ENCODE measurements at regions not wholly inside any gene's neighbourhood (a gene's known extent, or its start where the extent isn't known, plus 50 kb on each side); places are given as distances from the start of the nearest gene placed in this dataset.
"Not testable (repeated sequence)": the region's sequence is repeated elsewhere in the genome, so short reads cannot be mapped to it uniquely, and the experiment has no call there.

GRCh38 chr5:32931438-32931837 is 220.3 kb downstream of the NPR3 start:
- H3K4me3 ChIP-seq (replicated peaks in 1 of 3; ENCODE audit: insufficient read depth in 1 of 3, low read depth in 2 of 3, low read length in 3 of 3); ATAC-seq; H3K27ac ChIP-seq (ENCODE audit: extremely low read length, insufficient read depth, low read length); H4K20me1 ChIP-seq (ENCODE audit: insufficient read depth, low read length); H3K9me3 ChIP-seq (ENCODE audit: low read length); BruUV-seq (replicated peaks); CTCF ChIA-PET (ENCODE audit: low intra/inter-chr PET ratio, low total read pairs); H3K4me1 ChIP-seq (ENCODE audit: insufficient read depth, low read length); intact Hi-C loops (cut with micrococcal nuclease; ENCODE audit: unreplicated experiment); POLR2A ChIA-PET; H3K9ac ChIP-seq (ENCODE audit: insufficient read depth, low read depth, low read length); DNase-seq (ENCODE audit: low spot score); H3K36me3 ChIP-seq (replicated peaks in 1 of 2; ENCODE audit: control insufficient read depth in 1 of 2, insufficient read depth in 2 of 2, low read length in 2 of 2); H3K27me3 ChIP-seq (ENCODE audit: control insufficient read depth in 1 of 2, insufficient read depth in 2 of 2, low read length in 2 of 2); H3K4me2 ChIP-seq (ENCODE audit: low read depth, low read length); H3K79me2 ChIP-seq (ENCODE audit: insufficient read depth, low read length); H2AFZ ChIP-seq (ENCODE audit: low read length); FAIRE-seq: not testable (repeated sequence)
- in situ Hi-C loops (cut with HindIII; ENCODE audit: extremely low pct_ligation_motif_present, low pct_unique_long_range_greater_than_20kb) = loop anchor here (25.0 kb wide), 2 partner anchors 219 to 481 kb away; partner anchors contain the start of gene NPR3
- WGBS (ENCODE audit: low lambda C conversion rate) = no CpG with 5 or more reads among the region's 1 CpG

- FAIRE-seq = no peak
- POLR2A ChIA-PET = no interaction called here
Measured at GRCh38 chr5:32932241-32932935, 221.3 kb downstream of the NPR3 start.

More at GRCh38 chr5:32932241-32932935, 221.3 kb downstream of the NPR3 start:
- Histone ChIP-seq H3K4me2 (ENCODE audit: low read depth, low read length) (no peak overlapping the region), H3K27ac (ENCODE audit: extremely low read length, insufficient read depth, low read length) (no peak overlapping the region), H3K79me2 (ENCODE audit: insufficient read depth, low read length) (no peaks in the 10 kb centered on the region), H3K9me3 (ENCODE audit: low read length) (no peaks in the 10 kb centered on the region), H3K36me3 (replicated peaks in 1 of 2; ENCODE audit: control insufficient read depth in 1 of 2, insufficient read depth in 2 of 2, low read length in 2 of 2) (no peaks in the 10 kb centered on the region), H3K4me1 (ENCODE audit: insufficient read depth, low read length) (no peaks in the 10 kb centered on the region), H3K9ac (ENCODE audit: insufficient read depth, low read depth, low read length) (no peak overlapping the region), H2AFZ (ENCODE audit: low read length) (no peak overlapping the region), H4K20me1 (ENCODE audit: insufficient read depth, low read length) (no peaks in the 10 kb centered on the region), H3K4me3 (replicated peaks in 1 of 3; ENCODE audit: insufficient read depth in 1 of 3, low read depth in 2 of 3, low read length in 3 of 3) (no peak overlapping the region), H3K27me3 (ENCODE audit: control insufficient read depth in 1 of 2, insufficient read depth in 2 of 2, low read length in 2 of 2) (no peaks in the 10 kb centered on the region)
- no peak for TF ChIP-seq TBL1XR1 (IDR thresholded peaks at IDR 0.05; ENCODE audit: borderline replicate concordance, low read length, partially characterized antibody)
- no peak for TF ChIP-seq JARID2 (CRISPR knock-in tag; IDR thresholded peaks at IDR 0.05; ENCODE audit: insufficient replicate concordance)
- TF ChIP-seq ATF3 (CRISPR knock-in tag; IDR thresholded peaks at IDR 0.05) = no peak
- no peak for TF ChIP-seq SIN3B (IDR thresholded peaks at IDR 0.05; ENCODE audit: low read length)
- no peak for TF ChIP-seq ZNF496 (CRISPR knock-in tag; IDR thresholded peaks at IDR 0.05; ENCODE audit: insufficient replicate concordance)
- WGBS (ENCODE audit: low lambda C conversion rate) = 31% methylated on average over 4 of the region's 4 CpGs
- intact Hi-C loops (cut with micrococcal nuclease; ENCODE audit: unreplicated experiment) = no loop called here
- BruUV-seq (replicated peaks) = no TSS peak
- CTCF ChIA-PET (ENCODE audit: low intra/inter-chr PET ratio, low total read pairs) = no interaction called here
- in situ Hi-C loops (cut with HindIII; ENCODE audit: extremely low pct_ligation_motif_present, low pct_unique_long_range_greater_than_20kb) = loop anchor here (25.0 kb wide), 2 partner anchors 220 to 480 kb away; partner anchors contain the start of gene NPR3
- ATAC-seq (no peak), DNase-seq (ENCODE audit: low spot score) (no peak)
